ENCODE measurements at regions not wholly inside any gene's neighbourhood (a gene's known extent, or its start where the extent isn't known, plus 50 kb on each side); places are given as distances from the start of the nearest gene placed in this dataset.

DNA sequence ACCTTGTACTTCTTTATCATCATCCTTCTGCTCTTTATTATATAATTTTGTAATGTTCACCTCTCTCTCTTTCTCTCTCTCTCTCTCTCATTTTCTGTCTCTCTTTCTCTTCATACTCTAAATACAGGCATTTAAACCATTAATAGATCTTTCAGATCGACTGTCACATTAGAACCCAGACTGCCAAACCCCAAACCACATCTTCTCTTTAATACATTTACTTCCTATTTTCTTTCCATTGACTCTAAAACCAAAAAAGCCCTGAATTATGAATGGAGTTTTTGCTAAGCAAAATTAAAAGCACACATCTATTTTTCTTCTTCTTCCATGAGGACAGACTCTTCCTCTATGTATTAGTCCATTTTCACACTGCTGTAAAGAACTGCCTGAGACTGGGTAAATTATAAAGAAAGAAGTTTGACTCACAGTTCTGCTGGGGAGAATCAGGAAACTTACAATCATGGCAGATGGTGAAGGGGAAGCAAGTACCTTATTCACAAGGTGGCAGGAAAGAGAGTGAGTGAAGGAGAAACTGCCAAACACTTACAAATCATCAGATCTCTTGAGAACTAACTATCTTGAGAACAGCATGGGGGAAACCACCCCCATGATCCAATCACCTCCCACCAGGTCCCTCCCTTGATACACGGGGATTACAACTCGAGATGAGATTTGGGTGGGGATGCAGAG is 272.7 kb upstream of the MGMT start:
- TF ChIP-seq, protein P1, sequence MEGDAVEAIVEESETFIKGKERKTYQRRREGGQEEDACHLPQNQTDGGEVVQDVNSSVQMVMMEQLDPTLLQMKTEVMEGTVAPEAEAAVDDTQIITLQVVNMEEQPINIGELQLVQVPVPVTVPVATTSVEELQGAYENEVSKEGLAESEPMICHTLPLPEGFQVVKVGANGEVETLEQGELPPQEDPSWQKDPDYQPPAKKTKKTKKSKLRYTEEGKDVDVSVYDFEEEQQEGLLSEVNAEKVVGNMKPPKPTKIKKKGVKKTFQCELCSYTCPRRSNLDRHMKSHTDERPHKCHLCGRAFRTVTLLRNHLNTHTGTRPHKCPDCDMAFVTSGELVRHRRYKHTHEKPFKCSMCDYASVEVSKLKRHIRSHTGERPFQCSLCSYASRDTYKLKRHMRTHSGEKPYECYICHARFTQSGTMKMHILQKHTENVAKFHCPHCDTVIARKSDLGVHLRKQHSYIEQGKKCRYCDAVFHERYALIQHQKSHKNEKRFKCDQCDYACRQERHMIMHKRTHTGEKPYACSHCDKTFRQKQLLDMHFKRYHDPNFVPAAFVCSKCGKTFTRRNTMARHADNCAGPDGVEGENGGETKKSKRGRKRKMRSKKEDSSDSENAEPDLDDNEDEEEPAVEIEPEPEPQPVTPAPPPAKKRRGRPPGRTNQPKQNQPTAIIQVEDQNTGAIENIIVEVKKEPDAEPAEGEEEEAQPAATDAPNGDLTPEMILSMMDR (IDR thresholded peaks at IDR 0.05; ENCODE audit: low read depth, low read length, poor library complexity, severe bottlenecking) = no peak
- no peak for TF ChIP-seq EZH2phosphoT487 (IDR thresholded peaks at IDR 0.05; ENCODE audit: borderline replicate concordance, low read length)

Measured in DOHH2 (cell line).